Loucy (cell line): ENCODE measurements at regions not wholly inside any gene's neighbourhood (a gene's known extent, or its start where the extent isn't known, plus 50 kb on each side); places are given as distances from the start of the nearest gene placed in this dataset.
"Not testable (repeated sequence)": the region's sequence is repeated elsewhere in the genome, so short reads cannot be mapped to it uniquely, and the experiment has no call there.

ENCODE experiments used
- CTCF ChIP-seq: fragments of 200-600 bp; sonication (generic); conservative IDR thresholded peaks from 2 replicates; pipeline ENCODE4 v1.5.1; 2014; ENCODE audit warnings: mild to moderate bottlenecking, antibody characterized with exemption, low read length
- EZH2phosphoT487 ChIP-seq: fragments of 200-600 bp; IDR thresholded peaks from 2 replicates; pipeline ENCODE4 v1.6.1; 2018; ENCODE audit warnings: antibody characterized with exemption, mild to moderate bottlenecking, moderate library complexity, borderline replicate concordance

- not testable (repeated sequence) for TF ChIP-seq CTCF, EZH2phosphoT487
These were observed 101.0 kb downstream of the GOLGA6L22 start for GRCh38 chr15:22559701-22560100.
